A549 (cell line): ENCODE measurements at regions not wholly inside any gene's neighbourhood (a gene's known extent, or its start where the extent isn't known, plus 50 kb on each side); places are given as distances from the start of the nearest gene placed in this dataset.

Experiments used
- ATAC-seq, 2 experiments: fragments of 200-7000 bp in 1 of 2; fragments of >200 bp in 1 of 2; cut with Nextera tagmentation in 1 of 2; cut with Tn5 transposase in 1 of 2; 3 replicates each; pipeline versions ENCODE4 v1.8.0 to v1.9.1; 2018 to 2020; ENCODE audit warnings: mild to moderate bottlenecking in 1 of 2, moderate library complexity in 1 of 2
- CTCF ChIA-PET: fragments of 300-600 bp; sonication (Branson Sonifier 250); formaldehyde crosslinking; extraction: SDS; loops from one replicate; lab custom pipeline; 2021; ENCODE audit warnings: antibody characterized with exemption, inconsistent platforms; lab: Yijun Ruan, JAX
- POLR2A ChIA-PET: fragments of 350-600 bp; formaldehyde crosslinking; extraction: SDS; loops from one replicate; lab custom pipeline; 2021; ENCODE audit warnings: antibody characterized with exemption, inconsistent platforms; lab: Yijun Ruan, JAX
- DNase-seq, 2 experiments: peaks; one replicate each; pipeline versions ENCODE4 v3.0.0 to v3.0.0-alpha.2; 2011 to 2016; ENCODE audit warnings: low read depth in 1 of 2, low spot score in 1 of 2
- FAIRE-seq: peaks from 2 replicates; lab custom pipeline; 2011; peaks lifted over from hg19 to GRCh38; lab: Jason Lieb, UNC
- H3K27ac ChIP-seq, 2 experiments: fragments of >200 bp; sonication (Bioruptor Twin); formaldehyde crosslinking; 3 replicates each; pipeline ENCODE4 v1.5.1; 2016 to 2017
- H3K4me1 ChIP-seq: fragments of >200 bp; sonication (Bioruptor Twin); formaldehyde crosslinking; 3 replicates; pipeline ENCODE4 v1.6.1; 2016
- H3K4me2 ChIP-seq: fragments of >200 bp; sonication (Bioruptor Twin); formaldehyde crosslinking; 3 replicates; pipeline ENCODE4 v1.6.1; 2016
- H3K4me3 ChIP-seq: fragments of >200 bp; sonication (Bioruptor Twin); formaldehyde crosslinking; 3 replicates; pipeline ENCODE4 v1.5.1; 2016
- H3K9me3 ChIP-seq: fragments of >200 bp; sonication (Bioruptor Twin); formaldehyde crosslinking; 3 replicates; pipeline ENCODE4 v1.6.1; 2016
- ATOH8 ChIP-seq: fragments of 250-450 bp; sonication (Bioruptor Pico); IDR thresholded peaks from 2 replicates; pipeline ENCODE4 v1.5.0; 2020; ENCODE audit warnings: low read depth, mild to moderate bottlenecking, moderate library complexity
- BCL3 ChIP-seq: fragments of >200 bp; sonication (Bioruptor Twin); formaldehyde crosslinking; IDR thresholded peaks from 3 replicates; pipeline ENCODE4 v1.6.1; 2016
- CBX2 ChIP-seq: fragments of 200-600 bp; sonication (generic); IDR thresholded peaks from 2 replicates; pipeline ENCODE4 v1.6.1; 2016; ENCODE audit warnings: low read depth, mild to moderate bottlenecking, borderline replicate concordance
- CBX8 ChIP-seq: fragments of 200-600 bp; sonication (generic); IDR thresholded peaks from 2 replicates; pipeline ENCODE4 v1.6.1; 2016
- CHD2 ChIP-seq: fragments of 150-350 bp; IDR thresholded peaks from 2 replicates; pipeline ENCODE4 v1.6.1; 2014; ENCODE audit warnings: low read length; ENCODE audit not compliant: partially characterized antibody
- E2F6 ChIP-seq: IDR thresholded peaks from 2 replicates; pipeline ENCODE4 v1.6.1; 2012; ENCODE audit warnings: low read depth, borderline replicate concordance
- EP300 ChIP-seq, 2 experiments: fragments of >200 bp; sonication (Bioruptor Twin); formaldehyde crosslinking; IDR thresholded peaks; 2 replicates in 1 of 2; 3 replicates in 1 of 2; pipeline ENCODE4 v1.6.1; 2016 to 2017
- ESRRA ChIP-seq: fragments of 150-350 bp; IDR thresholded peaks from 2 replicates; pipeline ENCODE4 v1.6.1; 2014; ENCODE audit warnings: mild to moderate bottlenecking, low read length, borderline replicate concordance
- FOSB ChIP-seq: fragments of 250-450 bp; sonication (Bioruptor Pico); IDR thresholded peaks from 2 replicates; pipeline ENCODE4 v1.5.0; 2020; ENCODE audit warnings: mild to moderate bottlenecking, moderate library complexity
- HOXB13 ChIP-seq: fragments of 250-450 bp; sonication (Bioruptor Pico); IDR thresholded peaks from 2 replicates; pipeline ENCODE4 v1.5.0; 2020; ENCODE audit warnings: low read depth, mild to moderate bottlenecking, moderate library complexity
- JUNB ChIP-seq: fragments of >200 bp; sonication (Bioruptor Twin); formaldehyde crosslinking; IDR thresholded peaks from 2 replicates; pipeline ENCODE4 v1.6.1; 2016
- KDM5A ChIP-seq: fragments of 200-600 bp; sonication (generic); IDR thresholded peaks from 2 replicates; pipeline ENCODE4 v1.6.1; 2016; ENCODE audit warnings: antibody characterized with exemption, mild to moderate bottlenecking
- MAZ ChIP-seq: fragments of 150-350 bp; IDR thresholded peaks from 2 replicates; pipeline ENCODE4 v1.6.1; 2014; ENCODE audit warnings: antibody characterized with exemption, low read depth, low read length, borderline replicate concordance
- NFE2L2 ChIP-seq: fragments of 150-350 bp; conservative IDR thresholded peaks from 2 replicates; pipeline ENCODE4 v1.6.1; 2014; ENCODE audit warnings: low read length
- NPAS2 ChIP-seq: fragments of 250-450 bp; sonication (Bioruptor Pico); IDR thresholded peaks from 2 replicates; pipeline ENCODE4 v1.8.0; 2022; ENCODE audit warnings: mild to moderate bottlenecking, moderate library complexity, borderline replicate concordance
- NR3C1 ChIP-seq: fragments of >200 bp; sonication (Bioruptor Twin); formaldehyde crosslinking; IDR thresholded peaks from 3 replicates; pipeline ENCODE4 v1.6.1; 2017
- PBX3 ChIP-seq: IDR thresholded peaks from 2 replicates; pipeline ENCODE4 v1.6.1; 2012
- PHF8 ChIP-seq: fragments of 200-600 bp; sonication (generic); IDR thresholded peaks from 2 replicates; pipeline ENCODE4 v1.6.1; 2016; ENCODE audit warnings: low read depth, mild to moderate bottlenecking, antibody characterized with exemption, moderate library complexity, borderline replicate concordance
- POLR2A ChIP-seq: IDR thresholded peaks from 2 replicates; pipeline ENCODE4 v1.6.1; 2012; ENCODE audit warnings: mild to moderate bottlenecking, low read length
- RAD21 ChIP-seq, 2 experiments: fragments of >200 bp in 1 of 2; sonication (Bioruptor Twin) in 1 of 2; formaldehyde crosslinking in 1 of 2; IDR thresholded peaks in 1 of 2; conservative IDR thresholded peaks in 1 of 2; 2 replicates in 1 of 2; 3 replicates in 1 of 2; pipeline ENCODE4 v1.6.1; 2012 to 2018; ENCODE audit warnings: inconsistent platforms in 1 of 2
- RARB ChIP-seq: fragments of 250-450 bp; sonication (Bioruptor Pico); IDR thresholded peaks from 2 replicates; pipeline ENCODE4 v1.8.0; 2021; ENCODE audit warnings: mild to moderate bottlenecking, moderate library complexity
- RCOR1 ChIP-seq: fragments of 150-350 bp; IDR thresholded peaks from 2 replicates; pipeline ENCODE4 v1.6.1; 2014; ENCODE audit warnings: antibody characterized with exemption, low read length, low read depth
- SMC3 ChIP-seq: fragments of >200 bp; sonication (Bioruptor Twin); formaldehyde crosslinking; IDR thresholded peaks from 3 replicates; pipeline ENCODE4 v1.6.1; 2018; ENCODE audit warnings: inconsistent platforms
- SREBF2 ChIP-seq: fragments of 450-650 bp; IDR thresholded peaks from 2 replicates; pipeline ENCODE4 v1.6.1; 2014; ENCODE audit warnings: mild to moderate bottlenecking, moderate library complexity
- USF2 ChIP-seq: fragments of 450-650 bp; IDR thresholded peaks from 2 replicates; pipeline ENCODE4 v1.6.1; 2014; ENCODE audit warnings: antibody characterized with exemption
- ZC3H11A ChIP-seq: fragments of 450-650 bp; IDR thresholded peaks from 2 replicates; pipeline ENCODE4 v1.6.1; 2014; ENCODE audit warnings: antibody characterized with exemption, mild to moderate bottlenecking
- ZNF302 ChIP-seq: fragments of 250-450 bp; sonication (Bioruptor Pico); IDR thresholded peaks from 2 replicates; pipeline ENCODE4 v1.9.0; 2021; ENCODE audit warnings: inconsistent platforms, mild to moderate bottlenecking, moderate library complexity
- WGBS: methylation state at CpG from one replicate; pipeline ENCODE4 v1.1.6; 2017; ENCODE audit errors: missing lambda C conversion rate; 5-methylcytosine and 5-hydroxymethylcytosine counted together

GRCh38 chr10:3016016-3016415 lies 51.3 kb upstream of the PFKP start:
- ATAC-seq (no peak), DNase-seq (no peak), FAIRE-seq (no peak)
- Histone ChIP-seq H3K4me2 (no peak overlapping the region), H3K27ac (no peak overlapping the region), H3K4me3 (no peak overlapping the region), H3K4me1 (no peaks in the 10 kb centered on the region), H3K9me3 (peaks cover 4% of the 10 kb centered on the region; the same call in 2 of the 3 replicates)
- WGBS = 49% methylated on average over 7 of the region's 7 CpGs
- TF ChIP-seq MAZ (no peak), PBX3 (no peak), JUNB (no peak), NPAS2 (no peak), HOXB13 (no peak), CHD2 (no peak), NFE2L2 (no peak)
- CTCF ChIA-PET = interaction anchor here (1.2 kb wide), 1 partner anchor 29 kb away, joined by 3 read pairs; no protein-coding TSS in a partner anchor
- POLR2A ChIA-PET = no interaction called here

- no peak overlapping the region for H3K27ac ChIP-seq
- CTCF ChIA-PET = interaction anchor here (1.2 to 1.7 kb wide), 2 partner anchors 28 to 30 kb away, joined by 3 to 5 read pairs; no protein-coding TSS in a partner anchor
- no peak overlapping the region for H3K4me2 ChIP-seq
- POLR2A ChIA-PET = no interaction called here
- WGBS = 24% methylated on average over 9 of the region's 9 CpGs
- FAIRE-seq (no peak), DNase-seq (no peak), ATAC-seq (no peak)
- H3K4me3 ChIP-seq = no peak overlapping the region
- H3K4me1 ChIP-seq = no peaks in the 10 kb centered on the region
- peaks cover 4% of the 10 kb centered on the region; the same call in 2 of the 3 replicates for H3K9me3 ChIP-seq
- TF ChIP-seq NR3C1 = no peak
- no peak for TF ChIP-seq RAD21 (conservative IDR thresholded peaks at IDR 0.05 in 1 of 2, IDR thresholded peaks at IDR 0.05 in 1 of 2)
- no peak for TF ChIP-seq FOSB
- TF ChIP-seq ZNF302 (CRISPR knock-in tag) = no peak
- no peak for TF ChIP-seq CBX2
- no peak for TF ChIP-seq ESRRA
- no peak for TF ChIP-seq PBX3
- TF ChIP-seq SMC3 = no peak
- no peak for TF ChIP-seq ZC3H11A
- no peak for TF ChIP-seq E2F6
- no peak for TF ChIP-seq KDM5A
- TF ChIP-seq POLR2A = no peak
These were observed 52.4 kb upstream of the PFKP start for GRCh38 chr10:3014968-3015367.

GRCh38 chr10:3012223-3012622 lies 55.1 kb upstream of the PFKP start:
- TF ChIP-seq USF2 (no peak), BCL3 (no peak), RCOR1 (no peak), PBX3 (no peak), RARB (CRISPR knock-in tag) (no peak), ZC3H11A (no peak), PHF8 (no peak), EP300 (IDR thresholded peaks at IDR 0.05) (no peak), ATOH8 (CRISPR knock-in tag) (no peak), SREBF2 (no peak), CBX8 (no peak)
- 76% methylated on average over 5 of the region's 5 CpGs for WGBS
- ATAC-seq = no peak
- POLR2A ChIA-PET = no interaction called here
- no peak overlapping the region for H3K4me3 ChIP-seq
- H3K9me3 ChIP-seq = peaks cover 4% of the 10 kb centered on the region; the same call in 1 of the 3 replicates
- DNase-seq = no peak
- CTCF ChIA-PET = interaction anchor here (0.6 to 1.3 kb wide), 3 partner anchors 13 to 44 kb away, joined by 3 read pairs; no protein-coding TSS in a partner anchor
- H3K27ac ChIP-seq = no peak overlapping the region
- no peak for FAIRE-seq
- no peak overlapping the region for H3K4me2 ChIP-seq
- H3K4me1 ChIP-seq = no peaks in the 10 kb centered on the region
